ENCODE measurements at regions not wholly inside any gene's neighbourhood (a gene's known extent, or its start where the extent isn't known, plus 50 kb on each side); places are given as distances from the start of the nearest gene placed in this dataset.

GRCh38 chr1:96998466-96998865, 276.9 kb downstream of the PTBP2 start:
- DNase-seq = no peak

- no peak for DNase-seq
Measured at GRCh38 chr1:96999191-96999590, 277.6 kb downstream of the PTBP2 start.

- DNase-seq = no peak
Measured at GRCh38 chr1:97004054-97004453, 282.5 kb downstream of the PTBP2 start.

GRCh38 chr1:97004743-97005142, 283.2 kb downstream of the PTBP2 start:
- DNase-seq = no peak

- no peak for DNase-seq
Measured at GRCh38 chr1:97006044-97006661, 284.6 kb downstream of the PTBP2 start.

GRCh38 chr1:97007840-97008604, 286.4 kb downstream of the PTBP2 start:
- no peak for DNase-seq

GRCh38 chr1:97010566-97011264, 289.1 kb downstream of the PTBP2 start:
- no peak for DNase-seq

- no peak for DNase-seq
Measured at GRCh38 chr1:97013136-97013535, 291.6 kb downstream of the PTBP2 start.

- no peak for DNase-seq
Measured at GRCh38 chr1:97013941-97014340, 292.4 kb downstream of the PTBP2 start.

GRCh38 chr1:97014426-97014825, 292.8 kb downstream of the PTBP2 start:
- DNase-seq = no peak

GRCh38 chr1:97017895-97018294, 296.3 kb downstream of the PTBP2 start:
- no peak for DNase-seq
